Fibroblast of pulmonary artery (primary cell): ENCODE measurements at regions not wholly inside any gene's neighbourhood (a gene's known extent, or its start where the extent isn't known, plus 50 kb on each side); places are given as distances from the start of the nearest gene placed in this dataset.

Experiments used
- DNase-seq: peaks from one replicate; pipeline ENCODE4 v3.0.0-alpha.2; 2010; ENCODE audit warnings: low read depth
- H3K4me3 ChIP-seq: replicated peaks from 2 replicates; pipeline ENCODE4 v1.5.1; 2011; ENCODE audit warnings: low read depth, mild to moderate bottlenecking, control low read depth, low read length, moderate library complexity
- CTCF ChIP-seq: IDR thresholded peaks from 2 replicates; pipeline ENCODE4 v1.5.1; 2011; ENCODE audit warnings: mild to moderate bottlenecking, control low read depth, low read length, inconsistent platforms; ENCODE audit errors: missing control alignments

GRCh38 chr18:22355598-22355997 lies 62.1 kb downstream of the CTAGE1 start:
- peak; percentile 56 for DNase-seq
- H3K4me3 ChIP-seq, result no peak overlapping the region
- no peak for TF ChIP-seq CTCF

GRCh38 chr18:22355069-22355468 lies 62.6 kb downstream of the CTAGE1 start:
- H3K4me3 ChIP-seq, result no peak overlapping the region
- no peak for TF ChIP-seq CTCF
- peak; percentile 27 for DNase-seq

GRCh38 chr18:22349966-22350365 lies 67.7 kb downstream of the CTAGE1 start:
- peak overlapping the region; percentile 2 for H3K4me3 ChIP-seq
- no peak for TF ChIP-seq CTCF
- peak; percentile 53 for DNase-seq

- peak overlapping the region; percentile 53 for H3K4me3 ChIP-seq
- TF ChIP-seq CTCF, result no peak
Measured at GRCh38 chr18:22349317-22349898, 68.3 kb downstream of the CTAGE1 start.

GRCh38 chr18:22348521-22349316 lies 69.0 kb downstream of the CTAGE1 start:
- peak overlapping the region; percentile 53 for H3K4me3 ChIP-seq
- DNase-seq, result peak; percentile 74
- no peak for TF ChIP-seq CTCF

More at GRCh38 chr18:22349317-22349898, 68.3 kb downstream of the CTAGE1 start:
- DNase-seq, result peak; percentile 91

GRCh38 chr18:22347606-22348511 lies 69.9 kb downstream of the CTAGE1 start:
- DNase-seq, result peak; percentile 42
- H3K4me3 ChIP-seq, result peak overlapping the region; percentile 53
- no peak for TF ChIP-seq CTCF
